HG02938 (cell line): ENCODE measurements at regions not wholly inside any gene's neighbourhood (a gene's known extent, or its start where the extent isn't known, plus 50 kb on each side); places are given as distances from the start of the nearest gene placed in this dataset.

Source experiments
- ATAC-seq: cut with Tn5 transposase; IDR thresholded peaks from one replicate; pipeline ENCODE4 v1.9.1; 2021; ENCODE audit warnings: mild to moderate bottlenecking, moderate library complexity; ENCODE audit not compliant: unreplicated experiment

DNA sequence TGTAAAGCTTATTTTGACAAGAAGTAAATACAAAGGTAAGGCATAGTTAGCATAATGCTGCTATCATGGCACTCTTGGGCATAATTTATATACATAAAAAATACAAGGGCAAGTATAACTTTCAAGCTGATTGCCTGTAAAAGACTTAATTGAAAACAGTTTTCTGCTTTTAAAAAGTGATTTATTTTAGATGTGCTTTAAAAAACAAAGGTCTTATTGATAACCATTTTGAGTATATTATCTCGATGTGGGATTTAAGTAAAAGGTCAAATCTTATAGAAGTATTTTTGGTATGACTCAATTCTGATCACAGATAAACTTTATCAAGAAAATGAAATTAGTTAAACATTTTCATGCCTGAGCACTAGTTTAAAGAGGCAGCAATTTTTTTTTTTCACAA is 175.8 kb downstream of the KCNRG start:
- ATAC-seq, result no peak

DNA sequence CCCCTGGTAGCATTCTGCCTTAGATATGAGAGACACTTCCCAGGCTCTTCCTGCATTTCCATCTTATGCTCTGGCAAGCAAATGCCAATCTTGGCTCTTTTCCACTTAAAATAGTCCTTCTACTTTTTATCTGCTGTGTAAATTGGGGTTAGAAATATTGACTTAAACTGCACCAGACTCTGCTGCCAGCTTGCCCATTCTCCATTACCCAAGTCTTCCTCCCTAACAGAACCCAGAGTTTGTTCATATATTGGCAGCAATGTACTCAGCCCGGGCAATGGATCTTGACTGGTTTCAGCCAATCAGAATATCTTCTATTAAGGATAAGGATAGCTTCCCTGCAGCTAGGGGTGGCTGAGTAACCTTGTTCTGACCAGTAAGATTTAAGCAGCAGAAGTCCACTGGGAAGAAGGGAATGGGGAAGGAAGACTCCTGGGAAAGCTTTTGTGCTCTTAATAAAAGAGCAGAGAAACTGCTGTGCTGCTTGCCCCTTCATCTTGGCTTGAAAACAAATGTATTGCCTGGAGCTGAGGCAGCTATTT is 177.1 kb downstream of the KCNRG start:
- no peak for ATAC-seq

DNA sequence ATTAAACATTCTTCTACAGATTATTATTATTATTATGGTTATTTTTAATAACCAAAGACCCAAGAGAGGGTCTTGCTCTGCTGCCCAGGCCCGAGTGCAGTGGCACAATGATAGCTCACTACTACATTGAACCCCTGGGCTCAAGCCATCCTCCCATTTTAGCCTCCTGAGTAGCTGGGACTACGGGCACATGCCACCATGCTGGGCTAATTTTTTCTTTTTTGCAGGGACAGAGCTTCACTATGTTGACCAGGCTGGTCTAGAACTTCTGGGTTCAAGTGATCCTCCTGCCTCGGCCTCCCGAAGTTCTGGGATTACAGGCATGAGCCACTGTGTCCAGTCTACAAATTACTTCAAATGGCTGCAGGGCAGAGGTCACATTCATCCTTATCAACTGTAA is 179.8 kb downstream of the KCNRG start:
- ATAC-seq, result no peak

DNA sequence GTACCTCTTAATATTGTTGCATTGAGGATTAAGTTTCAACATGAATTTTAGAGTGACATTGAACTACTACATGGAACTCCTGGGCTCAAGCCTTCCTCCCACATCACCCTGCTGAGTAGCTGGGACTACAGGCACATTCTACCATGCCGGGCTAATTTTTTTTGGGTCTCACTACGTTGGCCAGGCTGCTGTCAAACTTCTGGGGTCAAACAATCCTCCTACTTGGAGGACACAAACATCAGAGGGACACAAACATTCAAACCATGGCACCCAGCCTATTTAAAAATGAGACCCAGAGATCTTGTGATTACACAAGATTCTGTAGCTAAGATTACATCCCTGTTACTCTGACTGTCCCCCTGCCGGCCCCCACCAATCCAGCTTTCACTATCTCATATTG is 180.9 kb downstream of the KCNRG start:
- no peak for ATAC-seq

DNA sequence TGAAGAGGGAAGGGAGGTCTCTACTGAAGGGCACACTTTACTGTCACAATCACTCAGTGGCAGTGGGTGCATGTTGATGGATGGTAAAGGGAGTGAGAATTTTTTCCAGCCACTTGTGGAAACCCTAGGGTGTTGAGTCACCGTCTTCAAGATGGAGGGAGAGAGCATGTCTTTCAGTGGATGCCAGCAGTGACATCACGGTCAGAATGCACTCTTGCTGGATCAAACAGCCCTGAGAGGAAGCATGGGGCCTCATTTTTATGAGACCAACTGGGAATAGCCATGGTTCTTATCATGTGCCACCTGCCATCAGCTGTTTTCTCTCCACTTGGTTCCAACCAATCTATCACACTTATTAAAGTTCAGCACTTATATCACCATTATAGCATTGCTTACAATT is 182.5 kb downstream of the KCNRG start:
- no peak for ATAC-seq

DNA sequence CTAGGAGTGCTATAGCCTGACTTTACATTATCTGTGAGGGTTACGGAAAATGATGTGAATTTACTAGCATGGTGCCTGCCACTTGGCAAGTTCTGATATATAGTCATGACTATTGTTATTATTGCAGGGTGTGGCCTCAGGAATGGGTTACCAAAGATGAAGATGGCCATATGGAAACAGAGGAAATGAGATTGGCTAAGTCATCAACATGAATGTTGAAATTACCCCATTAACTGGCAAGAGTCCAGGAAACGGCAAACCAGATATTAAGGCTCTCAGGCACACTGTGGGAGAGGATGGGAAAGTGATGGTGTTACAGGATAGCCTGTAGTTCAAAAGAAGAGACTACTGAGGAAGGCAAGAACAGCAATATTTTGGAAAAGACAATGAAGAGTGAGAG is 183.3 kb downstream of the KCNRG start:
- no peak for ATAC-seq

DNA sequence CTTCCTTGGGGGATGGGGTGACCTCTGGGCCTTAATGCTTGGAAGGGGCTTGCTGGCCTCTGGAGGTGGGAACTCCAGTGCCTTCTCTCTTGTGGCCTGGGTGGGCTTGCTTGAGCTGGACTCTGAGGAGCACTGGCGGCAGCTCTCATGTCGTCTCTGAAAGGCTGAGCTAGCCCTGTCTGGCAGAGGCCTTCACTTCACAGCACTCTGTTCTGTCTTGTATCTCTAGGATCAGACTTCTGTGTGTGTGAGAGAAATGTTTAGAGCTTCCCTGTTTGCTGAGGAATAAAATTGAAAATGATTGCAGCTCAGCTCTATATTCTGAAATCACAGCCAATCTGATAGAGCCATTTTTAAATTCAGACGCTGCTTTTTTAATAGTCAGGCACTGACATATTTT is 185.3 kb downstream of the KCNRG start:
- ATAC-seq, result no peak

DNA sequence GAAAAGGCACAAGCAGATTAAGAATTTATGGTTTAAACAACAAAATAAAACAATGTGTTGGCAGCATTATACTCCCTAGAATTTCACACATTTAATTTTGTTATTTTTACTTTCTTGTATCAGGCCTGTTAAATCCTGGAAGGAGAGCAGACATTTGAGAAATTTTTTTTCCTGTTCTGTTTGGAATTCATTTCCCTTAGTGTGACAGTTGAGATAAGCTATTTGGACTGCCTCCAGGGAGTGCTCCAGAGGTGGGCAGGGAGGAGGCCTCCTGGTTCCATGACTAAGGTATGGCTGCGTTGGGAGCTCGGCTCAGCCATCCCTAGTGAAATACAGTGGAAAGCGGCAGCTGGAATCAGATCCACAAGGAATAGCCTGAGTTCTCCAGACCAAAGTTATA is 185.7 kb downstream of the KCNRG start:
- ATAC-seq, result no peak

DNA sequence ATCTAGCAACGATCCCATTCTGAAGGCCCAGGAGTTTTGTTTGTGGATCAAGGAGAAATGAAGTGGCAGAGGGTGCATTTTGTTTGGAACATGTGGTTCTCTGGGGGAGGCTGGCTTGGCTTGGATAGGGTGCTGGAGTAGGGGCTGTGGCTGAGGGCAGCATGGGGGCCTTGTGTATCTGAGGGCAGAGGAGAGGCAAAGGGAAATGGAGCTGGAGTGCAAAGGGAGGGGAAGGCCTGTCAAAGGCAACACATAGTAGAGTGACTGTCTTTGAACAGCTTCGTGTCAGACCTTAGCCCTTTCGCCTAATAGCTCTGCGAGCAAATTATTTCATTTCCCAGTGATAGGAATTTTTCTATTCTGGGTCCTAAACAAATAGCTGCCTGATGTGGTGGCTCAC is 187.2 kb downstream of the KCNRG start:
- no peak for ATAC-seq

DNA sequence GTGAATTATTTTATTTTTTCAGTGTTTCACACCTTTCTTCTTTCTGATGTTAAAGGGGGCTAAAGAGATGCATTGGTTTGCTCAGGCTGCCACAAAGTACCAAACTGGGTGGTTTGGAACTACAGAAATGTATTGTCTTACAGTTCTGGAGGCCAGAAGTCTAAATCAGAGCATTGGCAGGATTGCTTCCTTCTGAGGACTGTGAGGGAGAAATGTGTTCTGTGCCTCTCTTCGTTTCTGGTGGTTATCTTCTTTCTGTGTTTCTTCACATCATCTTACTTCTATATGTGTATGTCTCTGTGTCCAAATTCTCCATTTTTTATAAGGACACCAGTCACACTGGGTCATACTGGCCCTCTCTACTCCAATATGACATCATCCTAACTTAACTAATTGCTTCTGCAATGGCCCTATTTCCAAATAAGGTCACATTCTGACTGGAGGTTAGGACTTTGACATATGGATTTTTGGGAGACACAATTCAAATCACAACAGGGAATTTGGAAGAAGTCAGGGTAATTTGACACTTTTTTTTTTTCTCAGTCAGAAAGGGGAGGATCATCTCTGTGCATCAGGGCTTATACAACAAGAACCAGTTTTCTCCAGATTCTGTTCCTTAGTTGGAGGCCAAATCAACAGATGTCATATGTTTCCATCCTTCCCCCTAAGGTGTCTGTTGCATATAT is 188.2 kb downstream of the KCNRG start:
- ATAC-seq, result no peak

DNA sequence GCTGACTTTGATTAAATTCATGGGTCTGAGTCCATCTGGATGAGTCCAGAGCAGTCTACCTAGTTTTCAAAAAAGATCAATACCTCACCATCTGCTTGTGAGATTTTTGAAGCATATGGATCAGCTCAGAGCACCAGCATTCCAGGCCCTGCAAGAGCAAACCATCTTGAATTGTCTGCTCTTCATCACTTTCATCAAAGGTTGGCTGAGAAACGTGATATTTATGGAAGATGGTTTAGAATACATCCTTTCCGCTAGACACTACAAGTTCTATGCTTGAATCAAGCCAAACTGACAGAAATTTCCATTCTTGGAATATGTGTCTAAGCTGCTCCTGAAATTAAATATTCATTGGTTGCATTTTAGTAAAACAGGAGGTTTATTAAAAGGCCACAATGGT is 190.3 kb downstream of the KCNRG start:
- no peak for ATAC-seq

DNA sequence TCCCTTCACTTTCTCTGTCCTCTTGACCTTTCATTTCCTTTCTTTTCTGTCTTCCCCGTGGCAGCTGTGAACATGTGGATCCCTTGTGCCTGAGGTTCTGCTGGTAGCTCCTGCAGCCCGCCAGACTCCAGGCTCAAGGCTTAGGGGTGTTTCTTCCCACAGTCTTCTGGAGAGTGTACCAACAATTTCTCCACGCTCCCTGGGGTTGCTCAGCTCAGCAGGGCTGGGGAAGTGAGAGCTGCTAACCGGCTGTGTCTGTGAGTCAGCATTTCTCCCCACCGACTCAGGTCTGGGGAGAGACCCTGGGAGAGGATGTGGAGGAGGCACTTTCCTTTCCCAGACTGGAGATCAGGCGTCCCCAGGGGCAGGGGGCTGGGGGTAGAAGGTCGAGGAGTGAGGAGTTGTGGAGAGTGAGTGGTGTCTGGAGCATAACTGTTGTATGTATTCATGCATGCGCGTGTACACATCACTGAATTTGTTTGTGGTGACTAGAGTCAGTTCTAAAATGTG is 193.6 kb downstream of the KCNRG start:
- ATAC-seq, result no peak

DNA sequence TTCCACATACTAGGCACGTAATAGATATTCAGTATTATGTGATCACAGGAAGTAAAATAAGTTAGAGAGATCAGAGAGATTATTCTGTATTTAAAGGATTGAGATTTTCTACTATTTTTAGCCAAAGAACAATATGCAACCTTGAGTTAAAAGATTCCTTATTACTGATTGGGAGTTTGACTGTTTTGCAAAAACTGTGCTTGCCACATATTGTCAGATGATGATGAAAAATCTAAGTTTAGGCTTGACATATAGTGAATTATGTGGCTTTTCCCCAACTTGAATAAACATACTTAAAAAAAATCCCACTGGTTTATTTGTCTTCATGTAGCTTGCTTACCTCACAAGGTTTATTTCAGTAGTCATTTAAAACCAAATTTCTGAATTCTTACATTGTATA is 194.4 kb downstream of the KCNRG start:
- no peak for ATAC-seq

DNA sequence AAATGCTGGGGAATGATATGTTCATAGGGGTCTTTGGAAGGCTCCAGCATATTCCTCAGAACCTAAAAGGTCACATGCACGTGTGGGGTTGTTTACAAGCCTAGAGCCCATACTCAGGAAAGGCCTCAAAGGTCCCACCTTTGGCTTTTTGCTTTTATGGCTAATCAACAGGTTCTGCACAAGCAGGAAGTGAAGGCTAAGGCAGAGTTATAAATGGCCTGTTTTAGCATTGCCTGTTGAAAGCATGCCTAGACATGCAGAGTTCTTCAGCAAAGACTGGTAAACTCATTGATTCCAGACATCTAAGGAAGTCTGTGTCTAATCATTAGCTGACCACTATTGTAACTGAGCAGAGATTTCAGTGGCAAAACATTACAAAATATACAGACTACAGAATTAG is 198.3 kb downstream of the KCNRG start:
- no peak for ATAC-seq

DNA sequence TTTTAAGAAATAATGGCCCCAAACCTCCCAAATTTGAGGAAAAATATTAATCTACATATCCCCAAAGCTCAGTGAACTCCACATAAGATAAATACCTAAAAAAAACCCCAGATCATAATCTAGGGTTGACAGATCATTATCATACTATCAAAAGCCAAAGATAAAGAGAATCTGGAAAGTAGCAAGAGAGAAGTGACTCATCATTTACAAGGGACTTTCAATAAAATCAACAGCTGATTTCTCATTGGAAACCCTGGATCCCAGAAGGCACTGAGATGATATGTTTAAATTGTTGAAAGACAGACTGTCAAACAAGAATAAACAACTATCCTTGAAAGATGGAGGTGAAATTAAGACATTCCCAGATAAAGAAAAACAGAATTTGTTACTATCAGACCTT is 199.3 kb downstream of the KCNRG start:
- no peak for ATAC-seq

DNA sequence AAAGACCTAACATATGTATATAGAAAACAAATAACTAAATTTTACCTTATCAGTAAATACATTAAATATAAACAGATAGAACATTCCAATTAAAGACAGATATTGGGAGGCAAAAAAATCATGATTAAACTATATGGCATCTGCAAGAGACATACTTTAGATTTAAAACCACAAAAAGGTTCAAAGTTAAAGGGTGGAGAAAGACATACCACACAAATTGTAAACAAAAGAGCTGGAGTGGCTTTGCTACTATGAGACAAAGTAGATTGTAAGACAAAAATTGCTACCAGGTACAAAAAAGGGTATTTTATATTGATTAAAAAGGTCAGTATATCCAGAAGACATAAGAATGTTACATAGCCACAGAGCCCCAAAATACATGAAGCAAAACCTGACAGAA is 200.2 kb downstream of the KCNRG start:
- ATAC-seq, result no peak

DNA sequence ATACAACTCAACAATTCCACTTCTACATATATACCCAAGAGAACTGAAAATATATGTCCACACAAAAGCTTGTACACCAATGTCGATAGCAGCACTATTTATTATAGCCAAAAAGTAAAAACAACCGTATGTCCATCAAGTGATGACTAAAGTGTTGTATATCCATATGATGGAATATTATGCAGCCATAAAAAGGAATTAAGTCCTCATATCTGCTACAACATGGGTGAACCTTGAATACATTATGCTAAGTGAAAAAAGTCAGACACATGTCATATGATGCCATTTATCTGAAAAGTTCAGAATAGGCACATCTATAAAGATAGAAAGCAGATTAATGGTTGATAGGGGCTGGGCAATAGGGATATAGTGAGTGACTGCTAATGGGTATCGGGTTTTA is 204.5 kb downstream of the KCNRG start:
- ATAC-seq, result no peak

DNA sequence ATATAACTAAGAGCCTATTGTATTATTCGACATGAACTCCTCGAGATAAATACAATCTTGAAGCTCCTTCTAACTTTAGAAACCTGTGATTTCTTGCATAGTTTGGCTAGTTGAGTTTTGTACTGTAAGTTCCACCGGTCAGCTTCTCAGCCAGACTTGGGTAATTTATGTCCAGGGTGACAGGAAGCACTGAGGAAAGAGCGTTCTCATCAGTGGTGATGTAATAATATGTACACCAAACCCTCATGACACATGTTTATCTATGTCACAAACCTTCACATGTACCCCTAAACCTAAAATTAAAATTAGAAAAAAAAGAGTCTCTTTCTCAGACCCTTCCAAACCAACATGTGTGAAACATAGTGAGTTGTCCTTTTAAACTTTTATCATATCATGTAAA is 205.7 kb downstream of the KCNRG start:
- ATAC-seq, result no peak

DNA sequence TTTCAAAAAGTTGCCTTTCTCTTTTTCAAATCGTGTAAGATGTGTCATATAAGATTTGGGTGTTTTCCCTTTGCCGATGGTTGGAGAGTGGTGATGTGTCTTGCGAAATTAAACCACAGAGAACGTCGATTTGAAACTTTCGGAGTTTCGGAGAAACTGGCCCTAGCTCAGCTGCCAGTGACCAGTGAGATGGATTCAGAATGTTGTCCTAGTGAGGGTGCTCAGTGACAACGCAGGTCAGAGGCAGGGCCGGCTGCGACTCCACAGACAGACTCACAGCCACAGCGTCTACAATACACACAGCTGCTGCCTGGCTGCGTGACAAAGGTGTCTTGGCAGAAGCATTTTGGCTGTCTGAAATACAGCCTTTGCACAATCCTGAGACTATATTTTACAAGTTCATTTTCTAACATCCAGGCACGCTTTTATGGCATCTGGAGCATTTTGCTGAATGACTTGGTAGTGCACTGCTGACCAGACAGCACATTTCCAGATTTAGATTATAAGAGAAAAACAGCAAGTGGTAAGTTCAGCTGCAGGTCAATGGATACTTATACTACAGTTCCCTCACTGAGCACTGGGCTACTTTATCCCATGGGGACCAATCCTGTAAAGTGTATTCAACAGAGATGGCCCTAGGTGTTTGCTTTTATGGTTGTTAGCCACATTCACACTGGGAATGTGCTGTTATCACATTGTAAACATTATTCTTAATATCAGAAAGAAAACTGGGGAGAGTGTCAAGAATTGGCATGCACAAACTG is 207.5 kb downstream of the KCNRG start:
- no peak for ATAC-seq

DNA sequence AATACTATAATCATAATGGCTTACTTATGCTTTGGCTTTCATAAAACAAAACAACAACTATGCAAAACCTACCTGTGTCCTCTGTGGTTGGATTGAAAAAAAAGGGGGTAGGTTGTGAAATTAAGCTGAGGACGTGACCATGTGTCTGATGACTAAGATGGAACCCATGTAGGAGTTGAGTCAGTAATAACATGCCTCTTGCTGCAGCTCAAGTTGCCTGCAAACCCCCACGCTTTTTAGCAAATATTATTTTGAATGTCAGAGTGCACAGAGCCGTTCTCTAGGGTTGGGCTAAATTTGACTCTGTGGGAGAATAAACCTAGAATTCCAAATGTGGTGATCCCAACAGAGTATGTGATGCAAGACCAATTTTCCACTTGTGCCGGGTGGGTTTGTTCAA is 209.3 kb downstream of the KCNRG start:
- peak; percentile 74 for ATAC-seq

DNA sequence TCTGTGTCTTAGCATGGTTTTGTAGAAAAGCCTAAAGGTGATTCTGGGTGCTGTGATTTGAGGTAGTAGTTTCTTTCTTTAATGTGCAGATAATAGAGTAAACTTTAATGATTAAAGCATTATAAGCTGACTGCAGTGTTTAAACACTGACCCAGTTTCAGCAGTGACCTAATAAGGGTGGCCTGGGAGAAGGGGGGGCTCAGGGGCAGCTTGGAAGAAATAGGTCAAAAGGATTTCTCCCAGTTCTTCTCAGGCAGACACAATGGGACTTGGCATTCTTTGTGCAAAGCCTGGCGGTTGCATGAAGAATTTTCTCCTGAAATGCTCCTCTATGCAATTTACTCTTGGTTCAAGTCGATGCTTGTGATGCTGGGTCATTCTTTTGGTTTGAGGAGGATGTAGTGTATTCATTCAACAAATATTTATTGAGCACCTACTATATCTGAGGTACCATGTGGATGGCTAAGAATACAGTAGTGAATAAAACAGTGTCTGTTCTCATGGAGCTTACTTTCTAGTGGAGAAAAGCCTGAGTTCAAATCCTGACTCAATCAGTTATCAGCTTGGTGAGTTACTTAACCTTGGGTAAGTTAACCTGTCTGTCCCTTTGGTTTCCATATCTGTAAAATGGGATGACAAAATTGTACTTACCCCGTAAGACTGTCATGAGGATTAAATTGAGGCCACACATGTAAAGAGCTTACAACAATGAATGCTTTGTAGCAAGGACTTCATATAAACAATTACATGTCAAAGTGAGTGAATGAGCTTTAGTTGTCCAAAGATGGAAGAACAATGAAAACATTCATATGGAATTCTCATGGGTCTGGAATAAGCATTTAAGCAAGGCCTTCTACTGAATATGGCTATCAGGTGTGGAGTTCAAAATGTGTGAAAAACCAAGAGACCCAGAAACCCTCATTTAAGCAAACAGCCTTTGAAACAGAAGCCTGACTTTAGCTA is 210.2 kb downstream of the KCNRG start:
- no peak for ATAC-seq
